Transverse colon (tissue), 4 donors: ENCODE measurements at regions not wholly inside any gene's neighbourhood (a gene's known extent, or its start where the extent isn't known, plus 50 kb on each side); places are given as distances from the start of the nearest gene placed in this dataset.

Experiments
- DNase-seq: peaks from one replicate; pipeline ENCODE4 v3.0.0-alpha.2; 2019
- H3K27ac ChIP-seq, 4 donors: fragments of 200-600 bp; sonication (generic); 2 replicates each; pipeline ENCODE4 v1.5.1; 2016 to 2018; ENCODE audit warnings: inconsistent platforms in 4 of 4
- H3K27me3 ChIP-seq: fragments of 200-600 bp; sonication (generic); 2 replicates; pipeline ENCODE4 v1.5.1; 2017; ENCODE audit warnings: inconsistent platforms
- H3K36me3 ChIP-seq, 4 donors: fragments of 200-600 bp; sonication (generic); 2 replicates each; pipeline ENCODE4 v1.5.1; 2017 to 2019; ENCODE audit warnings: inconsistent platforms in 4 of 4
- H3K4me1 ChIP-seq, 4 donors: fragments of 200-600 bp; sonication (generic); 2 replicates each; pipeline ENCODE4 v1.5.1; 2017 to 2020; ENCODE audit warnings: inconsistent platforms in 4 of 4
- H3K4me3 ChIP-seq, 4 donors: fragments of 200-600 bp; sonication (generic); 1 replicate in 1 of 4; 2 replicates in 3 of 4; pipeline versions ENCODE4 v1.5.1 to v1.6.1; 2017 to 2019; ENCODE audit warnings: inconsistent platforms in 4 of 4
- H3K9me3 ChIP-seq, 2 donors: fragments of 200-600 bp; sonication (generic); 2 replicates each; pipeline ENCODE4 v1.5.1; 2017 to 2019; ENCODE audit warnings: inconsistent platforms in 2 of 2
- EP300 ChIP-seq: sonication (generic); formaldehyde crosslinking; IDR thresholded peaks from one replicate; pipeline ENCODE4 v1.6.1; 2017; ENCODE audit warnings: antibody characterized with exemption, low read depth
- POLR2A ChIP-seq: fragments of 450-650 bp; IDR thresholded peaks from one replicate; pipeline ENCODE4 v1.6.1; 2016; ENCODE audit warnings: antibody characterized with exemption, mild to moderate bottlenecking, moderate library complexity
- POLR2AphosphoS5 ChIP-seq, 3 donors: sonication (generic); formaldehyde crosslinking; IDR thresholded peaks; one replicate each; pipeline ENCODE4 v1.6.1; 2016; ENCODE audit warnings: antibody characterized with exemption in 3 of 3
- WGBS, 2 donors: methylation state at CpG; one replicate each; pipeline ENCODE4 v1.1.5; 2018; ENCODE audit warnings: low coverage in 1 of 2; 5-methylcytosine and 5-hydroxymethylcytosine counted together
- in situ Hi-C, 4 donors: fragments of 200-750 bp; cut with MboI; loops; one replicate each; pipeline versions ENCODE4 v1.15.0 to v1.15.1; 2017; ENCODE audit warnings: low sequenced_read_pairs in 3 of 4, low pct_ligation_motif_present in 1 of 4, low pct_unique_long_range_greater_than_20kb in 1 of 4
- intact Hi-C: fragments of 100-400 bp; cut with DNase I; formaldehyde crosslinking; loops from one replicate; pipeline ENCODE4 v1.15.1; 2023; ENCODE audit warnings: low total_unique reads
- TF ChIP-seq, protein P1 (sequence below), 5 experiments: fragments of 200-600 bp in 3 of 5; fragments of 450-650 bp in 2 of 5; sonication (generic) in 3 of 5; IDR thresholded peaks; 1 replicate in 2 of 5; 2 replicates in 3 of 5; pipeline ENCODE4 v1.5.1; 2016 to 2017; ENCODE audit warnings: antibody characterized with exemption in 5 of 5, inconsistent platforms in 3 of 5, mild to moderate bottlenecking in 2 of 5, moderate library complexity in 1 of 5

DNA sequence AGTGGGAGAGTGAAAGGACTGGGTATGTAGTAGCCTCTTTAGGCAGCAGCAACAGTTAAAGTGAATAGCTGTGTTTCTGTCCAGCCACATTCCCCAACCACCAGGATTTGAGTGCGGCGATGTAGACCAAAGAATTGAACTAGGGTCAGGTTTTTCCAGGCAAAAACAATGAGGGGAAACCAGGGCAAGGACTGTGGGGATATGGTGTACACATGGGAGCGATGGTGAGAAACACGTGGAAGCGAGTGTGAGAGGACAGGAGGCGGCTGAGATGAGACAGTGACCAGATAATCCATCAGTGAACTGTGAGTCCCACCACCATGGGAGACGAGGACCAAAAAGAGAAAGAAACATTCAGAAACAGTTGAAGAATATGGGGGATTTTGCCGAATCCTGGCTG lies 409.5 kb downstream of the TSN start:
- no peaks in the 10 kb centered on the region for H3K36me3 ChIP-seq
- in situ Hi-C loops: no loop called here
- H3K27ac ChIP-seq: no peak overlapping the region
- H3K4me3 ChIP-seq: no peak overlapping the region
- no peaks in the 10 kb centered on the region for H3K4me1 ChIP-seq
- H3K27me3 ChIP-seq: no peaks in the 10 kb centered on the region
- intact Hi-C loops: no loop called here
- 86 to 92% methylated on average over 6 to 8 of the region's 8 CpGs for WGBS, 2 donors
- no peak for DNase-seq
- TF ChIP-seq, protein P1, sequence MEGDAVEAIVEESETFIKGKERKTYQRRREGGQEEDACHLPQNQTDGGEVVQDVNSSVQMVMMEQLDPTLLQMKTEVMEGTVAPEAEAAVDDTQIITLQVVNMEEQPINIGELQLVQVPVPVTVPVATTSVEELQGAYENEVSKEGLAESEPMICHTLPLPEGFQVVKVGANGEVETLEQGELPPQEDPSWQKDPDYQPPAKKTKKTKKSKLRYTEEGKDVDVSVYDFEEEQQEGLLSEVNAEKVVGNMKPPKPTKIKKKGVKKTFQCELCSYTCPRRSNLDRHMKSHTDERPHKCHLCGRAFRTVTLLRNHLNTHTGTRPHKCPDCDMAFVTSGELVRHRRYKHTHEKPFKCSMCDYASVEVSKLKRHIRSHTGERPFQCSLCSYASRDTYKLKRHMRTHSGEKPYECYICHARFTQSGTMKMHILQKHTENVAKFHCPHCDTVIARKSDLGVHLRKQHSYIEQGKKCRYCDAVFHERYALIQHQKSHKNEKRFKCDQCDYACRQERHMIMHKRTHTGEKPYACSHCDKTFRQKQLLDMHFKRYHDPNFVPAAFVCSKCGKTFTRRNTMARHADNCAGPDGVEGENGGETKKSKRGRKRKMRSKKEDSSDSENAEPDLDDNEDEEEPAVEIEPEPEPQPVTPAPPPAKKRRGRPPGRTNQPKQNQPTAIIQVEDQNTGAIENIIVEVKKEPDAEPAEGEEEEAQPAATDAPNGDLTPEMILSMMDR (IDR thresholded peaks at IDR 0.05): no peak
- TF ChIP-seq POLR2A: no peak
- no peak for TF ChIP-seq EP300
- TF ChIP-seq POLR2AphosphoS5 (IDR thresholded peaks at IDR 0.05): no peak
- no peaks in the 10 kb centered on the region for H3K9me3 ChIP-seq

DNA sequence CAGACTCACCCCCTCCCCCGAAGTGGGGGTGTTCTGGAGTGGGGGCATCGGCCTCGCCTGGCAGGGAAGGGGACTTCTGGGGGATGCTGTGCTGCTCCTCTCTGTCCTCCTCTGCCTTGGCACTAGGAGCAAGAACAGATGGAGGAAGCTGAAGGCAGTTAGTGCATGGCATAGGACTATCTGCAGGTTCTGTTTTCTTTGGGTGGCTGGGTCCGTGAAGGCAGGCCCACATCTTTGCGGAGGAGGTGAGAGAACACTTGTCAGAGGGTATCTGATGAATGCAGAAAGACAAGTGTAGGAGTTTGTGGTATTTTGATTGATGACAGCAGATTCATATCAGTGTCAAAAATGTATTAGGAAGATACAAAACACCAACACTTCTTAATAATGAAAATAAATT lies 411.4 kb downstream of the TSN start:
- no peaks in the 10 kb centered on the region for H3K9me3 ChIP-seq
- in situ Hi-C loops: no loop called here

GRCh38 chr2:122167515-122167914 lies 412.1 kb downstream of the TSN start:
- H3K27me3 ChIP-seq: no peaks in the 10 kb centered on the region
- H3K9me3 ChIP-seq: no peaks in the 10 kb centered on the region
- no peaks in the 10 kb centered on the region for H3K36me3 ChIP-seq
- no peak for DNase-seq
- H3K27ac ChIP-seq: no peak overlapping the region
- 80 to 83% methylated on average over 1 to 8 of the region's 8 CpGs for WGBS, 2 donors
- H3K4me3 ChIP-seq: no peak overlapping the region
- no peak for TF ChIP-seq POLR2A
- TF ChIP-seq, protein P1 (IDR thresholded peaks at IDR 0.05): no peak
- H3K4me1 ChIP-seq: no peaks in the 10 kb centered on the region
- in situ Hi-C loops: no loop called here
- intact Hi-C loops: no loop called here

More for the DNA sequence above, 411.4 kb downstream of the TSN start:
- no peak for DNase-seq
- H3K27me3 ChIP-seq: no peaks in the 10 kb centered on the region
- TF ChIP-seq, protein P1 (IDR thresholded peaks at IDR 0.05): no peak
- TF ChIP-seq POLR2AphosphoS5 (IDR thresholded peaks at IDR 0.05): no peak
- no peak for TF ChIP-seq EP300
- TF ChIP-seq POLR2A: no peak
- intact Hi-C loops: no loop called here
- H3K36me3 ChIP-seq: no peaks in the 10 kb centered on the region
- no peak overlapping the region for H3K27ac ChIP-seq
- H3K4me3 ChIP-seq: no peak overlapping the region
- 81% methylated on average over 5 of the region's 5 CpGs; no CpG with 5 or more reads in 1 of the 2 donors for WGBS, 2 donors
- H3K4me1 ChIP-seq: no peaks in the 10 kb centered on the region

DNA sequence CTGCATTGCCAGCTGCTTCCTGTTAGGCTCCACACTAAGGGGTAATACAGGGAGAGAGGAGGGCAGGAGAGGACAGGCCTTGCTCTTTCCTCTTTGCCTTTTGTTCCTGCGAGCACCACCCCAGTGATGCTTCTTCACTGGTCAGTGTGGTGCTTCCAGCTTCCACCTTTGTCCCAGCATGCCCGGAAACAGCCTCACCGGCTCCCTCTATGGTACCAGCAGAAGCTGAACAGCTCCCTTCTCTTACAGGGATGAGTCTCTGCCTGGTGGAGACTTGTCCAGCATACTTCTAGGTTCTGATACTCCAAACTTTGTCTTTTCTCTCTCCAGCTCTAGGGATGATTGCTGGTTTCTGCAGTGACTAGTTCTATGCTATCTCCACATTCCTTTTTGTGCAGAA lies 413.3 kb downstream of the TSN start:
- 66% methylated on average over 3 of the region's 3 CpGs; no CpG with 5 or more reads in 1 of the 2 donors for WGBS, 2 donors
- intact Hi-C loops: no loop called here
- Histone ChIP-seq H3K36me3 (no peaks in the 10 kb centered on the region), H3K27ac (no peak overlapping the region), H3K4me3 (no peak overlapping the region), H3K27me3 (no peaks in the 10 kb centered on the region), H3K9me3 (no peaks in the 10 kb centered on the region), H3K4me1 (no peaks in the 10 kb centered on the region)
- in situ Hi-C loops: no loop called here
- no peak for DNase-seq
- TF ChIP-seq POLR2AphosphoS5 (IDR thresholded peaks at IDR 0.05) (no peak), POLR2A (no peak), EP300 (no peak)
- TF ChIP-seq, protein P1 (IDR thresholded peaks at IDR 0.05): no peak
